ENCODE measurements at regions not wholly inside any gene's neighbourhood (a gene's known extent, or its start where the extent isn't known, plus 50 kb on each side); places are given as distances from the start of the nearest gene placed in this dataset.

DNA sequence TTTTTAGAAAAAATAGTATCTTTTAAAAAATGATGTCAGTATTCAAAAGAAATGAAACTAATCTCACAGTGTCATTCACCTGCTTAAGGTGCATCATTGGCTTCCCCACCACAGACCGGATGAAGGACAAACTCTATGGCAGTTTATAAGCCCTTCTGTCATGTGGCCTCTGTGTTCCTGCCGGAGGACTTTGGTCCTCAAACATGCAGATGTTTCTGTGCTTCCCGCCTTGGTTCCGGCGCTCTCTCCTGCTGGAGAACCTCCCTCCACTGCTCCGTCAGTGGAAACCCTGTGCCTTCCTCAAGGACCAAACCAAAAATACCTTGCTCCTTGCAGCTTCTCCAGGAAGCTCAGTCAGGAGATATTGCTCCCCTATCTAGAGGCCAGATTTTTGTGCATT is 326.3 kb downstream of the UACA start:
- DNase-seq (ENCODE audit: low spot score): no peak
- TF ChIP-seq CTCF (IDR thresholded peaks at IDR 0.05; ENCODE audit: extremely low read depth, insufficient read depth, missing control alignments): no peak
- in situ Hi-C loops (cut with MboI; ENCODE audit: low pct_unique_long_range_greater_than_20kb, low sequenced_read_pairs, unreplicated experiment): no loop called here

GRCh38 chr15:70436428-70436827 is 326.9 kb downstream of the UACA start:
- DNase-seq (ENCODE audit: low spot score): peak; percentile 62
- in situ Hi-C loops (cut with MboI; ENCODE audit: low pct_unique_long_range_greater_than_20kb, low sequenced_read_pairs, unreplicated experiment): no loop called here
- no peak for TF ChIP-seq CTCF (IDR thresholded peaks at IDR 0.05; ENCODE audit: extremely low read depth, insufficient read depth, missing control alignments)

DNA sequence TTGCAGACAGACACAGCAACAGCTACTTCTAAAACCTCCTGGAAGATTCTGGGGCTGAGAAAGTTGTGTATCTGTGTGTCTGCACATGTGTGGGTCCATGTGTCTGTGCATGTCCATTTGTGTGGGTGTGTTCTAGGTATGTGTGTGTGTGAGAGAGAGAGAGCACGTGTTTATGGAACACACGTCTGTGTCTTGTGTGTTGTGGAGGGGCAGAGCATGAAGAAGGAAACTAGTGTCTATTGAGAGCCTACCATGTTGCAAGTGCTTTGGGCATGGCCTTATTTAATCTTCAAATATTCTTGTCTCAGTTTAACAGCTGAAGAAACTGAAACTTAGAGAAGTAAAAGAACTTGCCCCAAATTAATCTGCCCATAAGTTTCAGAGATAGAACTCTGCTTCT is 327.5 kb downstream of the UACA start:
- in situ Hi-C loops (cut with MboI; ENCODE audit: low pct_unique_long_range_greater_than_20kb, low sequenced_read_pairs, unreplicated experiment): no loop called here
- DNase-seq (ENCODE audit: low spot score): no peak
- no peak for TF ChIP-seq CTCF (IDR thresholded peaks at IDR 0.05; ENCODE audit: extremely low read depth, insufficient read depth, missing control alignments)

GRCh38 chr15:70435369-70435768 is 328.0 kb downstream of the UACA start:
- no peak for DNase-seq (ENCODE audit: low spot score)
- no peak for TF ChIP-seq CTCF (IDR thresholded peaks at IDR 0.05; ENCODE audit: extremely low read depth, insufficient read depth, missing control alignments)
- in situ Hi-C loops (cut with MboI; ENCODE audit: low pct_unique_long_range_greater_than_20kb, low sequenced_read_pairs, unreplicated experiment): no loop called here

DNA sequence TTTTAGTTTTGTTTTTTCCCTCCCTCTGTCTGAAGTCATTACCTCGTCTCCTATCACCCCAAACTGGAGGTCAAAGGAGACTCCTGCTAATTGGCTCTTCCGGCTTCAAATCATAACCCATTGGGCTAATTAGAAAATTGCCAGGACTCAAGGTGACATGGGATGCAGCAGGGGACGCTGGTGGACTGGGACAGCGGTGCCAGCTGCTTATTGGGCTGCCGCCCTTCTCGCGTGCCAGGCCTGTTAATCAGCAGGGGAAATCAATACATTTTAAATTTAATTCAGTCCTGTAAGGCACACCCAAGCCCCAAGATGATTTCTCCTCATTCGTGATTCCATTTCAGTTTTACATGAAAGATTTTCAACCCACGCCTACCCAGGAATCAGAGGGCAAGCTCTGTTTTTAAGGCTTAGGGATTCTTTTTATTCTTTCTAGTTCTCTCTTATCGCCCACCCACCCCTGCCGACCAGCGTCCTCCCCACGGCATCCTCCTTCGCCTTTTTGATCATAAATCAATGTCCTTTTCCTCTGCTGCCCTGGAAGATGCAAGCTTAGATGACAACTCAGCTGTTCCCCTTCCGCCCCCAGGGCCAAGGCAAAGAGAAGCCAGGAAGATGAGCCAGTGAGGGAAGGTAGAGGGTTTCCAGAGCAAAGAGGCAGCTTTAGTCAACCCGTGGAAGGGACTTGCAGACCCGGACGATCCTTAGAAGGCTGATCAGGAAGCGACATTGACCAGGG is 329.6 kb downstream of the UACA start:
- TF ChIP-seq CTCF (IDR thresholded peaks at IDR 0.05; ENCODE audit: extremely low read depth, insufficient read depth, missing control alignments): no peak
- DNase-seq (ENCODE audit: low spot score): no peak
- in situ Hi-C loops (cut with MboI; ENCODE audit: low pct_unique_long_range_greater_than_20kb, low sequenced_read_pairs, unreplicated experiment): no loop called here

DNA sequence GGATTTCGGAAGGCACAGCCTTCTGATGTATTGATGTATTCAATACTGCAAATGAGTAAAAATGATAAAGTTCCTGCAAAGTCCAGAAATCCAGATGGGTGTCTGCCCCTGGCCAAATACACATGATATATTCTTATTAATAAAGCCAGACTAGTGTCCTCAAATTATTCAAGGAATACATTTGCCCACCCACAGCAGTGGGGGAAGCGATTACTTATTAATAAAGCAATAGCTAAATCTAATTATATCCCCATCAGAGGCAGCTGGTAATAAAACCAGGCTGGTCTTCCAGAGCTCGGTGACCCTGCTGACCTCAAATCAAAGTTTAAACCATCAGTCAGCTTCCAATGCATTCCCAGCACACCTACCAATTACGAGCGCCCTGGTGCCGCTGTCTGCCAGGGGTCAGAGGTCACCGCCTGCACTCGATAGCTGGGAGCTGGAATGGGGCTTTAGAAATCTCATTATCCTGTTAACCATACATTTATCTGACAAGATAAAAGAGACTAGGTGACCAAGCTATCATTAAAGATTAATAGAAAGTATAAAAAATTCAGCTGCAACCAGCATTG is 330.3 kb downstream of the UACA start:
- DNase-seq (ENCODE audit: low spot score): no peak
- no peak for TF ChIP-seq CTCF (IDR thresholded peaks at IDR 0.05; ENCODE audit: extremely low read depth, insufficient read depth, missing control alignments)
- in situ Hi-C loops (cut with MboI; ENCODE audit: low pct_unique_long_range_greater_than_20kb, low sequenced_read_pairs, unreplicated experiment): no loop called here

Data from GM13977 (cell line).